Epithelial cell of esophagus (primary cell): ENCODE measurements at regions not wholly inside any gene's neighbourhood (a gene's known extent, or its start where the extent isn't known, plus 50 kb on each side); places are given as distances from the start of the nearest gene placed in this dataset.
A peak's percentile ranks its signal among the peaks of the same experiment; 100 is the strongest.

ENCODE experiments used
- DNase-seq: peaks from one replicate; pipeline ENCODE4 v3.0.0; 2010; ENCODE audit warnings: low read depth
- H3K4me3 ChIP-seq: 2 replicates; pipeline ENCODE4 v1.5.1; 2011; ENCODE audit warnings: mild to moderate bottlenecking, low read length, control low read depth
- CTCF ChIP-seq: IDR thresholded peaks from 2 replicates; pipeline ENCODE4 v1.5.1; 2011; ENCODE audit warnings: low read depth, mild to moderate bottlenecking, low read length, control low read depth, inconsistent platforms; ENCODE audit not compliant: insufficient read depth; ENCODE audit errors: missing control alignments

- no peak overlapping the region for H3K4me3 ChIP-seq
- no peak for DNase-seq
- no peak for TF ChIP-seq CTCF
Observed at GRCh38 chr6:26302941-26303559, 61.9 kb upstream of the BTN3A2 start.

- DNase-seq, result no peak
- H3K4me3 ChIP-seq, result peak overlapping the region; percentile 38
- TF ChIP-seq CTCF, result no peak
Observed at GRCh38 chr6:26304213-26304796, 60.7 kb upstream of the BTN3A2 start.

GRCh38 chr6:26304797-26305640 is 60.0 kb upstream of the BTN3A2 start:
- peak; percentile 82 for DNase-seq
- peak overlapping the region; percentile 38 for H3K4me3 ChIP-seq
- TF ChIP-seq CTCF, result no peak

- H3K4me3 ChIP-seq, result no peak overlapping the region
- DNase-seq, result no peak
- no peak for TF ChIP-seq CTCF
Observed at GRCh38 chr6:26305641-26305969, 59.4 kb upstream of the BTN3A2 start.

- no peak for DNase-seq
- no peak overlapping the region for H3K4me3 ChIP-seq
- no peak for TF ChIP-seq CTCF
Observed at GRCh38 chr6:26306232-26306631, 58.8 kb upstream of the BTN3A2 start.

- no peak for DNase-seq
- H3K4me3 ChIP-seq, result no peak overlapping the region
- TF ChIP-seq CTCF, result no peak
Observed at GRCh38 chr6:26307850-26308249, 57.1 kb upstream of the BTN3A2 start.

GRCh38 chr6:26309731-26310142 is 55.3 kb upstream of the BTN3A2 start:
- TF ChIP-seq CTCF, result no peak
- DNase-seq, result peak; percentile 91
- no peak overlapping the region for H3K4me3 ChIP-seq
